D721Med (cell line): ENCODE measurements at regions not wholly inside any gene's neighbourhood (a gene's known extent, or its start where the extent isn't known, plus 50 kb on each side); places are given as distances from the start of the nearest gene placed in this dataset.

Experiments
- DNase-seq: peaks from one replicate; pipeline ENCODE4 v3.0.0; 2011; ENCODE audit warnings: low spot score; ENCODE audit not compliant: insufficient read length
- FAIRE-seq: peaks from 2 replicates; lab custom pipeline; 2011; peaks lifted over from hg19 to GRCh38; lab: Jason Lieb, UNC
- TF ChIP-seq, protein P1 (sequence below): IDR thresholded peaks from 2 replicates; pipeline ENCODE4 v1.5.1; 2012; ENCODE audit warnings: mild to moderate bottlenecking, control low read depth; ENCODE audit not compliant: insufficient read depth; ENCODE audit errors: missing control alignments

DNA sequence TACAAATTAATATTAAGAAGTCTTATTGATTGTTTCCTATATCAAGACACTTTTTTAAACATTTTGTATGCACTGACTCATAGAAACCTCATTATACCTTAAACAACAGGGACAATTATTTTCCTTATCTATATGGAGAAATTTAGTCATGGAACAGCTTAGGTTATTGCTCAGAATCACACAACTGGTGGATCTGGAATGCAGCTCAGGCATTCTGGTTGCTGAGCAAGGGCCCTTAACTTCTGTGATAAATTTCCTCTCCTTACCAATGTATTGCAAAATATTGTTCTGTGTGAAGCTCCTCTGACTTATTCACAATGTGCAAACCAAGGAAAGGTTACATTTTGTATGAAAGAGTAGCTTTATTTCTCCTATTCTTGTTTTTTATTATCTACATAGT is 817.8 kb downstream of the LRFN5 start:
- DNase-seq (no peak), FAIRE-seq (no peak)
- TF ChIP-seq, protein P1, sequence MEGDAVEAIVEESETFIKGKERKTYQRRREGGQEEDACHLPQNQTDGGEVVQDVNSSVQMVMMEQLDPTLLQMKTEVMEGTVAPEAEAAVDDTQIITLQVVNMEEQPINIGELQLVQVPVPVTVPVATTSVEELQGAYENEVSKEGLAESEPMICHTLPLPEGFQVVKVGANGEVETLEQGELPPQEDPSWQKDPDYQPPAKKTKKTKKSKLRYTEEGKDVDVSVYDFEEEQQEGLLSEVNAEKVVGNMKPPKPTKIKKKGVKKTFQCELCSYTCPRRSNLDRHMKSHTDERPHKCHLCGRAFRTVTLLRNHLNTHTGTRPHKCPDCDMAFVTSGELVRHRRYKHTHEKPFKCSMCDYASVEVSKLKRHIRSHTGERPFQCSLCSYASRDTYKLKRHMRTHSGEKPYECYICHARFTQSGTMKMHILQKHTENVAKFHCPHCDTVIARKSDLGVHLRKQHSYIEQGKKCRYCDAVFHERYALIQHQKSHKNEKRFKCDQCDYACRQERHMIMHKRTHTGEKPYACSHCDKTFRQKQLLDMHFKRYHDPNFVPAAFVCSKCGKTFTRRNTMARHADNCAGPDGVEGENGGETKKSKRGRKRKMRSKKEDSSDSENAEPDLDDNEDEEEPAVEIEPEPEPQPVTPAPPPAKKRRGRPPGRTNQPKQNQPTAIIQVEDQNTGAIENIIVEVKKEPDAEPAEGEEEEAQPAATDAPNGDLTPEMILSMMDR: no peak

DNA sequence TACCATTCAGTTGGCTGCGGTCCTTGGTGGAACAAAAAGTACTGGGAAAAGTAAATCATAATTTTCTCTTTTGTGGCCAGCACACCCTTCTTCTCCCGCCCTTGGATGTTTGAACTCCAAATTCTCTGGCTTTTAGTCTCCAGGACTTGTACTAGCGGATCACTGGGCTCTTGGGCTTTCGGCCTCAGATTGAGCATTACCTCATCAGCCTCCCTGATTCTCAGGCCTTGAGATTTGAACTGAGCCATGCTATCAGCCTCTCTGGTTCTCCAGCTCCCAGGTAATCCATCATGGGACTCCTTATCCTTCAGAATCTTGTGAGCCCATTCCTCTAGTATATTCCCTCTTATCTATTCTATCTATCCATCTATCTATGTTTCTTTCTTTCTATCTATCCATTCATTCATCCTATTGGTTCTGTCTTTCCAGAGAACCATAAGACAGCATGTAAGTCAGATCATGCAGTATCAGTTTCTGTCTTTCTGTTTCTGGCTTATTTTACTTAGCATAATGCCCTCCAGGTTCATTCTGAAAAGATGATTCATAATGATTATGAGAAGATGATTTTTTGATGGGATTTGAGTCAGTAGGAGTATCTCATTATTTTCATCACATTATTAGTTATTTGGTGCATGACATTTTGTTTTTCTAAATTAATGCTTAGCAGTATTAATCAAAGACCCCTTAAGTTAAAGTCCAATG is 814.9 kb downstream of the LRFN5 start:
- TF ChIP-seq, protein P1: no peak
- no peak for DNase-seq
- no peak for FAIRE-seq

DNA sequence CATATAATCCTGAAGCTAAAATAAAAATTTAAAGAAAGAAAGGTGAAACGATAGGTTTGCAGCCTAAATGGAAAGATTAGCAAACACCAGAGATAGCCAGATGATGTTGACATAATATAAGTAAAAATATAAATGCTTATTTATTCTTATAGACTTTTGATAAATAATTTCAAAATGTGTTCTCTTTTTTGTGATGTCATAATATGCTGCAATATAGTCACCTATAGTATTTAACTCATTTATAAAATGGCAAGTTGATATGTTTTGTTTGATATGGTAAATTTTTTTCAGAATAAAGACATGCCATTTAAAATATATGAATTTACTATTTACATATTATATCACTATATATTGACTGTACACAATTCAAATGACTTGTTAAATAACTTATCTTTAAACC is 813.4 kb downstream of the LRFN5 start:
- FAIRE-seq: no peak
- no peak for DNase-seq
- TF ChIP-seq, protein P1: no peak

DNA sequence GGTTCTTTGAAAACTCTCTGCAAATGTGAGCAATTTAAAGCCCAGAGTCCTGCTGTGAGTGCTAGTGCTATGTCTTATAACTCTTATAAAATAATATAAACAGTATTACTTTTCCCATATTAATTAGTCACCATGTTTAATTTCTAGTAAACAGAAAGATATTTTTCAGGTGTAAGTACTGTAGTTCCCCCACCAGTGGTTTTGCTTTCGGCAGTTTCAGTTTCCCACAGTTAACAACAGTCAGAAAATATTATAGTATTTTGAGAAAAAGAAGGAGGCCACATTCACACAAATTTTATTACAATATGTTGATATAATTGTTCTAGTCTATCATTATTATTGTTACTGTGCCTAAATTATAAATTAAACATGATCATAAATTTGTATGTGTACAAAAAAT is 800.5 kb downstream of the LRFN5 start:
- DNase-seq (no peak), FAIRE-seq (no peak)
- TF ChIP-seq, protein P1: no peak

DNA sequence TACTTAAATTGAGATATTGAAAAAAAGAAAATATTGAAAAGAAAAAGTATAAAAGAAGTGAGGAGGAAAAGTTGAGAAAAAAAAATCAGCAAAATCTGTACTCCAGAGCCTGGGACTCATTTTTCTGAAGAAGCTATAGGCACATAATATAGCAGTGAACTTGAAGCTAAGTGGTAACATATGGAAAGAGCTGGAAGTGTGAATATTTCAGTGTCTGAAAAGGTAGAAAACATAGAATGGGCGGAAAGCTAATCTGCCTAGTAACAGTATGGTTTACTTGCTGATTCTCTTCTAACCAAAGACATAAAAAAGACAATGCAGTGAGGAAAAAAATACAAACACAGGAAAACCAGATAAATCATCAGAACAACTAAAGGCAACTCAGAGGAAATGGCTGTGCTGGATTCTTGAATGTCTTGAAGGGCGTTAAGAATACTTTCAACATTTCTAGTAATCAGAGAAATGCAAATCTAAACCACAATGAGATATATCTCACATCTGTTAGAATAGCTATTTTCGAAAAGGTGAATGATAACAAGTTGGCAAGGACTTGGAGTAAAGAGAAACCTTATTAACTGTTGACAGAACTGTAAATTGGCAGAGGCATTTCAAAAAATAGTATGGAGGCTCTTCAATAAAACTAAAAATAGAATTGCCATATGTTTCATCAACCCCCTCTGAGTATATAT is 784.6 kb downstream of the LRFN5 start:
- FAIRE-seq (peak; percentile 35), DNase-seq (no peak)
- TF ChIP-seq, protein P1: no peak

DNA sequence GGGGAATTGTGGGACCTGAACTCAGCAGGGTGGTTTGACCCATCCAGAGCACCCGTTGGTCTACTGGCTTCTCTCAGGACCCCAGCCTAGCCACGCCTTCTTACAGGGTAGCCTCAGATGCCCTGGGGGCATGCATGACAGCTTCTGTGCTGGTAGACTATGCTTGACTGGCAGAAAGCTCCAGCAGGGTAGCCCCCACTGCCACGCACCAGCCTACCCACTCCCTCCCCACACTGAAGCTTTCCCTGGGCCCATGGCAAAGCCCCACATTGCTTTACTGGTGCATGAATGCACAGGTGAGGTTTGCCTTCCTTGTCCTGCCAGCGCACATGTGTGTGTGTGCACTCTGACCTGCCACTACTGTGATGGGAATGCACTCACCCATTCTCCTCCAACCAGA is 772.2 kb downstream of the LRFN5 start:
- TF ChIP-seq, protein P1: no peak
- DNase-seq (no peak), FAIRE-seq (no peak)

DNA sequence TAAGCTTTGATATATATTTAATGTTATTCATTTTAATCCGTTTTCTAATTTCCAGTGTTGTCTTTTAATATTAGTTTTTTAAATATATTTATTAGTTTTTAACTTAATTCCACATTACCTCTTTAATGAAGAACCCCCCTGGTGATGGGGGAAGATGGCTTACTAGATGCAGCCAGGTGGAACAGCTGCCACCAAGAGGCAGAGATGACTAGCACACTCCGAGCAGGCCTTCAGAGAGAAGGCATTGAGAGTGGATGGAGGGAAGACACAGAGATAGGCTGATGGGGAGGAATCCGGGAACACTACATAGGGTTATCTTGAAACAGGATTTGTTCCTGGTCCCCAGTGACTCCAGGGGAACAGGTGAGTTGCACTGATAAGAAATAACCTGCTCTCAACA is 771.6 kb downstream of the LRFN5 start:
- TF ChIP-seq, protein P1: no peak
- FAIRE-seq (no peak), DNase-seq (no peak)
